HCT116 (cell line): ENCODE measurements at regions not wholly inside any gene's neighbourhood (a gene's known extent, or its start where the extent isn't known, plus 50 kb on each side); places are given as distances from the start of the nearest gene placed in this dataset.
"Not testable (repeated sequence)": the region's sequence is repeated elsewhere in the genome, so short reads cannot be mapped to it uniquely, and the experiment has no call there.

Experiments used
- CTCF ChIP-seq, 3 experiments: fragments of 200-600 bp in 1 of 3; sonication (generic) in 1 of 3; IDR thresholded peaks in 2 of 3; conservative IDR thresholded peaks in 1 of 3; 2 replicates each; pipeline ENCODE4 v1.5.1; 2012 to 2017; ENCODE audit warnings: low read depth in 2 of 3, low read length in 2 of 3, antibody characterized with exemption in 1 of 3, borderline replicate concordance in 1 of 3, control low read depth in 1 of 3, mild to moderate bottlenecking in 1 of 3, mixed read lengths in 1 of 3, mixed run types in 1 of 3, moderate library complexity in 1 of 3; ENCODE audit not compliant: insufficient read depth in 1 of 3
- ELF1 ChIP-seq: IDR thresholded peaks from 2 replicates; pipeline ENCODE4 v1.6.1; 2012; ENCODE audit warnings: low read depth, borderline replicate concordance
- TF ChIP-seq, protein P1 (sequence below): IDR thresholded peaks from 2 replicates; pipeline ENCODE4 v1.6.1; 2012; ENCODE audit warnings: low read depth
- TF ChIP-seq, protein P2 (sequence below): IDR thresholded peaks from 2 replicates; pipeline ENCODE4 v1.6.1; 2011; ENCODE audit warnings: mild to moderate bottlenecking, low read length, moderate library complexity; ENCODE audit not compliant: insufficient replicate concordance; ENCODE audit errors: extremely low read depth

DNA sequence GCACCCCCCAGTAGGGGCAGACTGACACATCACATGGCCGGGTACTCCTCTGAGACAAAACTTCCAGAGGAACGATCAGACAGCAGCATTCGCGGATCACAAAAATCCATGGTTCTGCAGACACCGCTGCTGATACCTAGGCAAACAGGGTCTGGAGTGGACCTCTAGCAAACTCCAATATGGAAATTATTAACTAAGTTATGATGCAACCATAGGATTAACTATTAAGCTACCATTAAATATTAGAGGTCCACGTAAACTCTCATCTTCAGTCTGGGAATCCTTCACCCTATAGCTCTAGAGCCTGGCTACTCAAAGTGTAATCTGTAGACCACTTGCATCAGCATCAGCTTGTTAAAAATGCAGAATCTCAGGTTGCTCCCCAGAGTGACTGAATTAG is 191.1 kb upstream of the ANO5 start:
- not testable (repeated sequence) for TF ChIP-seq ELF1; CTCF (IDR thresholded peaks at IDR 0.05 in 2 of 3, conservative IDR thresholded peaks at IDR 0.05 in 1 of 3; ENCODE audit: borderline replicate concordance in 1 of 3, insufficient read depth in 1 of 3, low read depth in 2 of 3, low read length in 2 of 3)
- TF ChIP-seq, protein P1, sequence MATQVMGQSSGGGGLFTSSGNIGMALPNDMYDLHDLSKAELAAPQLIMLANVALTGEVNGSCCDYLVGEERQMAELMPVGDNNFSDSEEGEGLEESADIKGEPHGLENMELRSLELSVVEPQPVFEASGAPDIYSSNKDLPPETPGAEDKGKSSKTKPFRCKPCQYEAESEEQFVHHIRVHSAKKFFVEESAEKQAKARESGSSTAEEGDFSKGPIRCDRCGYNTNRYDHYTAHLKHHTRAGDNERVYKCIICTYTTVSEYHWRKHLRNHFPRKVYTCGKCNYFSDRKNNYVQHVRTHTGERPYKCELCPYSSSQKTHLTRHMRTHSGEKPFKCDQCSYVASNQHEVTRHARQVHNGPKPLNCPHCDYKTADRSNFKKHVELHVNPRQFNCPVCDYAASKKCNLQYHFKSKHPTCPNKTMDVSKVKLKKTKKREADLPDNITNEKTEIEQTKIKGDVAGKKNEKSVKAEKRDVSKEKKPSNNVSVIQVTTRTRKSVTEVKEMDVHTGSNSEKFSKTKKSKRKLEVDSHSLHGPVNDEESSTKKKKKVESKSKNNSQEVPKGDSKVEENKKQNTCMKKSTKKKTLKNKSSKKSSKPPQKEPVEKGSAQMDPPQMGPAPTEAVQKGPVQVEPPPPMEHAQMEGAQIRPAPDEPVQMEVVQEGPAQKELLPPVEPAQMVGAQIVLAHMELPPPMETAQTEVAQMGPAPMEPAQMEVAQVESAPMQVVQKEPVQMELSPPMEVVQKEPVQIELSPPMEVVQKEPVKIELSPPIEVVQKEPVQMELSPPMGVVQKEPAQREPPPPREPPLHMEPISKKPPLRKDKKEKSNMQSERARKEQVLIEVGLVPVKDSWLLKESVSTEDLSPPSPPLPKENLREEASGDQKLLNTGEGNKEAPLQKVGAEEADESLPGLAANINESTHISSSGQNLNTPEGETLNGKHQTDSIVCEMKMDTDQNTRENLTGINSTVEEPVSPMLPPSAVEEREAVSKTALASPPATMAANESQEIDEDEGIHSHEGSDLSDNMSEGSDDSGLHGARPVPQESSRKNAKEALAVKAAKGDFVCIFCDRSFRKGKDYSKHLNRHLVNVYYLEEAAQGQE = not testable (repeated sequence)
- TF ChIP-seq, protein P2, sequence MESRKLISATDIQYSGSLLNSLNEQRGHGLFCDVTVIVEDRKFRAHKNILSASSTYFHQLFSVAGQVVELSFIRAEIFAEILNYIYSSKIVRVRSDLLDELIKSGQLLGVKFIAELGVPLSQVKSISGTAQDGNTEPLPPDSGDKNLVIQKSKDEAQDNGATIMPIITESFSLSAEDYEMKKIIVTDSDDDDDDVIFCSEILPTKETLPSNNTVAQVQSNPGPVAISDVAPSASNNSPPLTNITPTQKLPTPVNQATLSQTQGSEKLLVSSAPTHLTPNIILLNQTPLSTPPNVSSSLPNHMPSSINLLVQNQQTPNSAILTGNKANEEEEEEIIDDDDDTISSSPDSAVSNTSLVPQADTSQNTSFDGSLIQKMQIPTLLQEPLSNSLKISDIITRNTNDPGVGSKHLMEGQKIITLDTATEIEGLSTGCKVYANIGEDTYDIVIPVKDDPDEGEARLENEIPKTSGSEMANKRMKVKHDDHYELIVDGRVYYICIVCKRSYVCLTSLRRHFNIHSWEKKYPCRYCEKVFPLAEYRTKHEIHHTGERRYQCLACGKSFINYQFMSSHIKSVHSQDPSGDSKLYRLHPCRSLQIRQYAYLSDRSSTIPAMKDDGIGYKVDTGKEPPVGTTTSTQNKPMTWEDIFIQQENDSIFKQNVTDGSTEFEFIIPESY = not testable (repeated sequence)
